ENCODE measurements at regions not wholly inside any gene's neighbourhood (a gene's known extent, or its start where the extent isn't known, plus 50 kb on each side); places are given as distances from the start of the nearest gene placed in this dataset.
"Not testable (repeated sequence)": the region's sequence is repeated elsewhere in the genome, so short reads cannot be mapped to it uniquely, and the experiment has no call there.

- no peak for DNase-seq (ENCODE audit: extremely low spot score)
- TF ChIP-seq FOXK2 (IDR thresholded peaks at IDR 0.05) (no peak), PKNOX1 (IDR thresholded peaks at IDR 0.05) (no peak), ARNT (IDR thresholded peaks at IDR 0.05) (no peak), SP1 (IDR thresholded peaks at IDR 0.05) (no peak), TARDBP (IDR thresholded peaks at IDR 0.05) (no peak), ELF4 (IDR thresholded peaks at IDR 0.05) (no peak), BHLHE40 (IDR thresholded peaks at IDR 0.05; ENCODE audit: borderline replicate concordance) (no peak), LEF1 (IDR thresholded peaks at IDR 0.05; ENCODE audit: borderline replicate concordance) (no peak), SUZ12 (IDR thresholded peaks at IDR 0.05) (no peak)
- CTCF ChIA-PET = no interaction called here
- POLR2A ChIA-PET = no interaction called here
Observed at GRCh38 chrX:116749943-116750342, 287.2 kb upstream of the CT83 start.

- no peak for DNase-seq (ENCODE audit: extremely low spot score)
- ChIA-PET POLR2A (no interaction called here), CTCF (no interaction called here)
- TF ChIP-seq FOXM1 (IDR thresholded peaks at IDR 0.05; ENCODE audit: borderline replicate concordance) = no peak
- no peak for TF ChIP-seq HDGF (IDR thresholded peaks at IDR 0.05; ENCODE audit: borderline replicate concordance)
- no peak for TF ChIP-seq CTBP1 (IDR thresholded peaks at IDR 0.05; ENCODE audit: borderline replicate concordance)
- no peak for TF ChIP-seq ZNF384 (IDR thresholded peaks at IDR 0.05)
- no peak for TF ChIP-seq TARDBP (IDR thresholded peaks at IDR 0.05)
- TF ChIP-seq ARNT (IDR thresholded peaks at IDR 0.05) = no peak
- TF ChIP-seq L3MBTL2 (conservative IDR thresholded peaks at IDR 0.05) = no peak
- TF ChIP-seq LEF1 (IDR thresholded peaks at IDR 0.05; ENCODE audit: borderline replicate concordance) = no peak
- TF ChIP-seq FOXA1 (IDR thresholded peaks at IDR 0.05) = no peak
- TF ChIP-seq PKNOX1 (IDR thresholded peaks at IDR 0.05) = no peak
- no peak for TF ChIP-seq SUZ12 (IDR thresholded peaks at IDR 0.05)
Observed at GRCh38 chrX:116732214-116732613, 269.4 kb upstream of the CT83 start.

GRCh38 chrX:116726806-116727205, 264.0 kb upstream of the CT83 start:
- CTCF ChIA-PET = no interaction called here

GRCh38 chrX:116694046-116694445, 231.3 kb upstream of the CT83 start:
- ChIA-PET POLR2A (no interaction called here), CTCF (no interaction called here)
- TF ChIP-seq L3MBTL2 (conservative IDR thresholded peaks at IDR 0.05) (no peak), FOXK2 (IDR thresholded peaks at IDR 0.05) (no peak), PKNOX1 (IDR thresholded peaks at IDR 0.05) (no peak), LEF1 (IDR thresholded peaks at IDR 0.05; ENCODE audit: borderline replicate concordance) (no peak), ZNF384 (IDR thresholded peaks at IDR 0.05) (no peak), NFRKB (IDR thresholded peaks at IDR 0.05) (no peak), SUZ12 (IDR thresholded peaks at IDR 0.05) (no peak), BHLHE40 (IDR thresholded peaks at IDR 0.05; ENCODE audit: borderline replicate concordance) (no peak), SP1 (IDR thresholded peaks at IDR 0.05) (no peak), TARDBP (IDR thresholded peaks at IDR 0.05) (no peak), ELF4 (IDR thresholded peaks at IDR 0.05) (no peak), FOXM1 (IDR thresholded peaks at IDR 0.05; ENCODE audit: borderline replicate concordance) (no peak), CTBP1 (IDR thresholded peaks at IDR 0.05; ENCODE audit: borderline replicate concordance) (no peak), FOXA1 (IDR thresholded peaks at IDR 0.05) (no peak), HDGF (IDR thresholded peaks at IDR 0.05; ENCODE audit: borderline replicate concordance) (no peak), ARNT (IDR thresholded peaks at IDR 0.05) (no peak)
- DNase-seq (ENCODE audit: extremely low spot score) = no peak

More at GRCh38 chrX:116726806-116727205, 264.0 kb upstream of the CT83 start:
- no peak for DNase-seq (ENCODE audit: extremely low spot score)
- TF ChIP-seq L3MBTL2 (conservative IDR thresholded peaks at IDR 0.05) (no peak), HDGF (IDR thresholded peaks at IDR 0.05; ENCODE audit: borderline replicate concordance) (no peak), LEF1 (IDR thresholded peaks at IDR 0.05; ENCODE audit: borderline replicate concordance) (no peak), SP1 (IDR thresholded peaks at IDR 0.05) (no peak), NFRKB (IDR thresholded peaks at IDR 0.05) (no peak), PKNOX1 (IDR thresholded peaks at IDR 0.05) (no peak), ARNT (IDR thresholded peaks at IDR 0.05) (no peak), FOXK2 (IDR thresholded peaks at IDR 0.05) (no peak), CTBP1 (IDR thresholded peaks at IDR 0.05; ENCODE audit: borderline replicate concordance) (no peak), ELF4 (IDR thresholded peaks at IDR 0.05) (no peak), BHLHE40 (IDR thresholded peaks at IDR 0.05; ENCODE audit: borderline replicate concordance) (no peak), SUZ12 (IDR thresholded peaks at IDR 0.05) (no peak), FOXM1 (IDR thresholded peaks at IDR 0.05; ENCODE audit: borderline replicate concordance) (no peak), ZNF384 (IDR thresholded peaks at IDR 0.05) (no peak), TARDBP (IDR thresholded peaks at IDR 0.05) (no peak), FOXA1 (IDR thresholded peaks at IDR 0.05) (no peak)
- POLR2A ChIA-PET = no interaction called here

- CTCF ChIA-PET, POLR2A ChIA-PET: not testable (repeated sequence)
Observed at GRCh38 chrX:116679544-116679943, 216.8 kb upstream of the CT83 start.

GRCh38 chrX:116667346-116668134, 204.8 kb upstream of the CT83 start:
- TF ChIP-seq NFRKB (IDR thresholded peaks at IDR 0.05) (no peak), ARNT (IDR thresholded peaks at IDR 0.05) (no peak), SUZ12 (IDR thresholded peaks at IDR 0.05) (no peak), FOXM1 (IDR thresholded peaks at IDR 0.05; ENCODE audit: borderline replicate concordance) (no peak), ELF4 (IDR thresholded peaks at IDR 0.05) (no peak), CTBP1 (IDR thresholded peaks at IDR 0.05; ENCODE audit: borderline replicate concordance) (no peak), SP1 (IDR thresholded peaks at IDR 0.05) (no peak), TARDBP (IDR thresholded peaks at IDR 0.05) (no peak), BHLHE40 (IDR thresholded peaks at IDR 0.05; ENCODE audit: borderline replicate concordance) (no peak), LEF1 (IDR thresholded peaks at IDR 0.05; ENCODE audit: borderline replicate concordance) (no peak), FOXK2 (IDR thresholded peaks at IDR 0.05) (no peak), PKNOX1 (IDR thresholded peaks at IDR 0.05) (no peak)
- no peak for DNase-seq (ENCODE audit: extremely low spot score)
- POLR2A ChIA-PET = no interaction called here
- CTCF ChIA-PET = no interaction called here

More at GRCh38 chrX:116679544-116679943, 216.8 kb upstream of the CT83 start:
- DNase-seq (ENCODE audit: extremely low spot score) = not testable (repeated sequence)
